Heart right ventricle (tissue), 16 donors: ENCODE measurements at regions not wholly inside any gene's neighbourhood (a gene's known extent, or its start where the extent isn't known, plus 50 kb on each side); places are given as distances from the start of the nearest gene placed in this dataset.

Source experiments
- ATAC-seq, 8 donors: fragments of 200-7000 bp; cut with Tn5 transposase; one replicate each; pipeline ENCODE4 v1.9.1; 2020; ENCODE audit warnings: mild to moderate bottlenecking in 8 of 8, moderate library complexity in 8 of 8, moderate number of reproducible peaks in 1 of 8
- DNase-seq, 2 donors: peaks; one replicate each; pipeline ENCODE4 v3.0.0-alpha.2; 2020
- H3K27ac ChIP-seq, 10 donors: fragments of 200-600 bp; sonication (generic) in 2 of 10; one replicate each; pipeline versions ENCODE4 v1.5.0 to v1.8.0; 2020 to 2022; ENCODE audit warnings: mild to moderate bottlenecking in 3 of 10
- H3K27me3 ChIP-seq, 7 donors: fragments of 200-600 bp; one replicate each; pipeline ENCODE4 v1.8.0; 2021 to 2022; ENCODE audit warnings: mild to moderate bottlenecking in 2 of 7
- H3K36me3 ChIP-seq, 9 donors: fragments of 200-600 bp; sonication (generic) in 1 of 9; one replicate each; pipeline versions ENCODE4 v1.5.0 to v1.8.0; 2020 to 2022; ENCODE audit warnings: mild to moderate bottlenecking in 2 of 9
- H3K4me1 ChIP-seq, 9 donors: fragments of 200-600 bp; sonication (generic) in 1 of 9; one replicate each; pipeline versions ENCODE4 v1.5.0 to v1.8.0; 2020 to 2022; ENCODE audit warnings: mild to moderate bottlenecking in 4 of 9
- H3K4me3 ChIP-seq, 10 donors: fragments of 200-600 bp; sonication (generic) in 2 of 10; one replicate each; pipeline versions ENCODE4 v1.5.0 to v1.8.0; 2020 to 2022; ENCODE audit warnings: mild to moderate bottlenecking in 7 of 10, moderate library complexity in 2 of 10
- H3K9me3 ChIP-seq, 11 donors: fragments of 200-600 bp in 10 of 11; sonication (generic) in 2 of 11; one replicate each; pipeline versions ENCODE4 v1.5.0 to v1.8.0; 2013 to 2022; ENCODE audit warnings: mild to moderate bottlenecking in 2 of 11, control low read depth in 1 of 11, moderate library complexity in 1 of 11
- CTCF ChIP-seq, 9 donors: fragments of 200-600 bp; sonication (generic) in 2 of 9; IDR thresholded peaks; one replicate each; pipeline versions ENCODE4 v1.5.0 to v1.8.0; 2021 to 2022; ENCODE audit warnings: antibody characterized with exemption in 9 of 9, mild to moderate bottlenecking in 5 of 9, moderate library complexity in 1 of 9
- WGBS, 2 donors: extraction: QIAGEN DNeasy Blood & Tissue Kit; methylation state at CpG; one replicate each; pipeline ENCODE4 v1.1.7; 2013; ENCODE audit warnings: inconsistent platforms in 1 of 2; 5-methylcytosine and 5-hydroxymethylcytosine counted together
- intact Hi-C, 10 donors: fragments of 100-400 bp; cut with DNase I; formaldehyde crosslinking; loops; one replicate each; pipeline versions ENCODE4 v1.11.1 to v1.14.2; 2022
- donor health status: Arrhythmogenic right ventricular cardiomyopathy.
- donor health status: ischemic (EF 13 %, LVEDD 7.1; RV severe dilation, severe dysfunction).
- donor health status: healthy with polysubstance abuse.
- donor health status: DM: no; HTN: yes; CAD: no.
- donor health status: DM: no; HTN: no; CAD: no.
- donor health status: ischemic (EF 25% LVEDD 6.9; RV normal size, moderate dysfunction).
- donor health status: ischemic (EF 25% LVEDD 5.7; RV mildly dilated, moderate dysfunction).
- donor health status: healthy.
- donor health status: DM: yes; HTN: yes; CAD: no.
- donor health status: Ischemic cardiomyopathy.
- donor health status: ischemic (EF 35%, LVEDD 5.7; RV mildly dilated, moderate dysfunction).
- donor health status: nonischemic (EF 11% LVEDD 7.7; RV severe dilation, severe dysfunction).
- donor health status: DM: yes; HTN: yes; CAD: no.
- donor health status: PGD.
- donor health status: ischemic (EF 29% LVEDD 5.4; RV normal size, mild dysfunction).
- donor health status: nonischemic (EF 23%, LVEDD 6.1; RV moderate dilation, normal function).

- Histone ChIP-seq H3K4me3 (no peak overlapping the region), H3K27me3 (no peaks in the 10 kb centered on the region), H3K36me3 (no peaks in the 10 kb centered on the region), H3K4me1 (no peaks in the 10 kb centered on the region), H3K27ac (no peak overlapping the region), H3K9me3 (peaks cover 0 to 11% (median 0%) of the 10 kb centered on the region in 11 donors)
- 60 to 64% methylated on average over 5 of the region's 5 CpGs for WGBS, 2 donors
- intact Hi-C loops: no loop called here
- no peak for TF ChIP-seq CTCF (IDR thresholded peaks at IDR 0.05)
- DNase-seq (no peak), ATAC-seq (no peak)
These were observed 194.5 kb upstream of the AHR start for GRCh38 chr7:17103984-17104383.

- no peak for TF ChIP-seq CTCF (IDR thresholded peaks at IDR 0.05)
- no peaks in the 10 kb centered on the region for H3K27me3 ChIP-seq
- WGBS, 2 donors: 80 to 87% methylated on average over 3 of the region's 3 CpGs
- H3K9me3 ChIP-seq: peaks cover 0 to 11% (median 0%) of the 10 kb centered on the region in 11 donors
- DNase-seq (no peak), ATAC-seq (no peak)
- no peaks in the 10 kb centered on the region for H3K36me3 ChIP-seq
- no peaks in the 10 kb centered on the region for H3K4me1 ChIP-seq
- H3K27ac ChIP-seq: no peak overlapping the region
- intact Hi-C loops: no loop called here
- H3K4me3 ChIP-seq: no peak overlapping the region
These were observed 194.0 kb upstream of the AHR start for GRCh38 chr7:17104419-17104818.

GRCh38 chr7:17105701-17106100 is 192.8 kb upstream of the AHR start:
- TF ChIP-seq CTCF (IDR thresholded peaks at IDR 0.05): no peak
- Histone ChIP-seq H3K9me3 (peaks cover 0 to 11% (median 0%) of the 10 kb centered on the region in 11 donors), H3K27me3 (no peaks in the 10 kb centered on the region), H3K4me1 (no peaks in the 10 kb centered on the region), H3K27ac (no peak overlapping the region), H3K36me3 (no peaks in the 10 kb centered on the region), H3K4me3 (no peak overlapping the region)
- intact Hi-C loops: no loop called here
- ATAC-seq (no peak), DNase-seq (no peak)

- intact Hi-C loops: no loop called here
- TF ChIP-seq CTCF (IDR thresholded peaks at IDR 0.05): no peak
- WGBS, 2 donors: 94 to 98% methylated on average over 2 of the region's 2 CpGs
These were observed 190.3 kb upstream of the AHR start for GRCh38 chr7:17108049-17108584.

More at GRCh38 chr7:17108049-17108584, 190.3 kb upstream of the AHR start:
- H3K9me3 ChIP-seq: no peaks in the 10 kb centered on the region
- ATAC-seq (no peak), DNase-seq (no peak)
- H3K4me3 ChIP-seq: no peak overlapping the region
- no peaks in the 10 kb centered on the region for H3K27me3 ChIP-seq
- no peaks in the 10 kb centered on the region for H3K4me1 ChIP-seq
- H3K36me3 ChIP-seq: no peaks in the 10 kb centered on the region
- H3K27ac ChIP-seq: no peak overlapping the region
